ENCODE measurements at regions not wholly inside any gene's neighbourhood (a gene's known extent, or its start where the extent isn't known, plus 50 kb on each side); places are given as distances from the start of the nearest gene placed in this dataset.

GRCh38 chr19:16022681-16023080, 53.6 kb upstream of the TPM4 start:
- DNase-seq, result no peak

- DNase-seq, result no peak
Observed at GRCh38 chr19:16023146-16023915, 53.0 kb upstream of the TPM4 start.

DNA sequence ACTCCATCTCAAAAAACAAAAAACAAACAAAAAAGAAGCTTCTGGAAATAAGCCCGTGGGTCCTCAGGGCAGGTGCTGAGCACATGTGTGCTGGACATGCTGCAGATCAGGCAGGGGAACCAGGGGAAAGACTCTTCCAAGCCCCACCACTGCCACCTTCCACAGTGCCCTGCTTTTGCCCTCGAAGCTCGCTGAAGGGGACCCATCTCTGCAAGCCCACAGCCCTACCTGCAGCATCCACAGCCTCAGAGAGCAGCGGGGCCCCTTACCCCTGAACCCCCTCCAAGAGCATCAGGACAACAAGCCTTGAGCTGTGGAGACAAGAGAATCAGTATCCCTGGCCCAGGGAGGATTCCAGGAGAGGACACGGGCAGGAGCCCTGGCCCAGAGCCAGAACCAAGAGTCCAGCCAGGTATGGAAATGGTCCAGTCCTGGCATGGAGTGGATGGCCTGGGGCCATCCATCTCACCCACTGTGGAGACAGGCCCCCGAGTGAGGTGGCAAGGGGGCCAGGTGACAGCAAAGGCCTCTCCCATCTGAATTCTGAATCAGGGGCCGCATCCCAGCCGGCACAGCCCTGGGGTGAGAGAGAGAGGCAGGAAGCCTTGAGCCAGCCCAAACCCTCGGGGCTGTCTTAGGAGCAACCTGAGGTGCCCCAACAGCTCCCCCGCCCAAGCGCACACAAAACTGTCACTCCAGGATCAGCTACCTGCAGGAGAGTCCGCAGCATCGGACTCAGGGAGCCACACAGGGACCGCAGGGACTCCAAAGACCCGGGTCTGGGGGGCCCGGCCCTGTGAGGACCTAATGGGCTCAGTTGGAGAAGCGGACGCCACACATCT, 51.8 kb upstream of the TPM4 start:
- DNase-seq, result no peak

GRCh38 chr19:16025108-16026101, 50.9 kb upstream of the TPM4 start:
- DNase-seq, result no peak

DNA sequence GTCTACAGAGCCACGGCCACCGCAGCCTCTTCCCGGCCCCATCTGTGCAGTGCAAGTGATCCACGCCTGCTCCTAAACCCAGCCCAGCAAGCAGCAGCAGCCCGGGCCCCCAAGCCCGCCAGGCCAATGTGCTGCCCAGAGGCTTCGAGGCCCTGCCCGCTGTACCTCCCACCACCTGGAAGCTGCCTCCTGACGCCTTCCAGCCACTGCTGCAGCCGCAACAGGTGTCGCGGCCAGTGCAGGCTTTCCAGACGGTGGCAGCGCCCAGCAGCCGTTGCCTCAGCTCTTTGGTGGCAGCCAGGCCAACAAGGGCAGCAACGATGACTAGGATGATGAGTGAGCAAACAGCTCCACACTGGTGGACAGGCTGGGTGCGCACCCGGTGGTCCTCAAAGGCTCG, 50.2 kb upstream of the TPM4 start:
- DNase-seq, result no peak

Data from activated effector memory CD4-positive, alpha-beta T cell treated with Interleukin-2 at 50 U/mL for 16 hours (primary cell).